Activated T-cell treated with anti-CD3 and anti-CD28 coated beads, Interleukin-2, amount 50 U/mL, for 4 hours (primary cell): ENCODE measurements at regions not wholly inside any gene's neighbourhood (a gene's known extent, or its start where the extent isn't known, plus 50 kb on each side); places are given as distances from the start of the nearest gene placed in this dataset.
A peak's percentile ranks its signal among the peaks of the same experiment; 100 is the strongest.

Experiments used
- ATAC-seq, 2 donors: fragments of 200-7000 bp; cut with Tn5 transposase; one replicate each; pipeline ENCODE4 v1.10.0; 2021
- DNase-seq: peaks from one replicate; pipeline ENCODE4 v3.0.0-alpha.2; 2020
- H3K27me3 Mint-ChIP-seq: one replicate; pipeline ENCODE4 v1.8.0; 2021; ENCODE audit warnings: low read depth, mixed read lengths
- H3K36me3 Mint-ChIP-seq: one replicate; pipeline ENCODE4 v1.8.0; 2022; ENCODE audit warnings: mixed read lengths; ENCODE audit not compliant: insufficient read depth
- H3K4me1 Mint-ChIP-seq: one replicate; pipeline ENCODE4 v1.8.0; 2021; ENCODE audit warnings: low read depth, mixed read lengths
- H3K4me3 Mint-ChIP-seq: one replicate; pipeline ENCODE4 v1.8.0; 2021; ENCODE audit warnings: mild to moderate bottlenecking, moderate library complexity, mixed read lengths
- H3K9me3 Mint-ChIP-seq: one replicate; pipeline ENCODE4 v1.8.0; 2021; ENCODE audit warnings: mixed read lengths

DNA sequence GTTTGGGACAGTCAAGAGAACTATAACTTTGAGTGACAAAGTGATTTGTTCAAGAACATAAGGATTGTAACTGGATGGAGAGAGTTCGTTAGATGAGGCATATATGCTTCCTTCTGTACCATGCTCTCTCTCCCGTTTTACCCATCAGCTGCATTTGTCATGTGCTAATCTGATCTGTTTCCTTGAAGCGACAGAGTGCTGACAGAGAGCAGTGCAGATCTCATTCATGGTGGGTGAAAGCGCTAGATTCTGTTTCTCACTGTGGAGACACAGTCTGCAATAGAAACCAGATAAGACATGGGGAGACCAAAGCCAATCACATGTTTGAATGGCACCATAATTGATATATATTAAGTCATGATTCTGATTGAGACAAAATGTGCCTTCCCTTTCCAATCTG, 456.6 kb upstream of the CELF4 start:
- H3K4me1 Mint-ChIP-seq: no peaks in the 10 kb centered on the region
- H3K4me3 Mint-ChIP-seq: no peak overlapping the region
- ATAC-seq (no peak), DNase-seq (no peak)
- no peaks in the 10 kb centered on the region for H3K27me3 Mint-ChIP-seq
- H3K36me3 Mint-ChIP-seq: no peaks in the 10 kb centered on the region
- H3K9me3 Mint-ChIP-seq: peaks cover 3% of the 10 kb centered on the region

DNA sequence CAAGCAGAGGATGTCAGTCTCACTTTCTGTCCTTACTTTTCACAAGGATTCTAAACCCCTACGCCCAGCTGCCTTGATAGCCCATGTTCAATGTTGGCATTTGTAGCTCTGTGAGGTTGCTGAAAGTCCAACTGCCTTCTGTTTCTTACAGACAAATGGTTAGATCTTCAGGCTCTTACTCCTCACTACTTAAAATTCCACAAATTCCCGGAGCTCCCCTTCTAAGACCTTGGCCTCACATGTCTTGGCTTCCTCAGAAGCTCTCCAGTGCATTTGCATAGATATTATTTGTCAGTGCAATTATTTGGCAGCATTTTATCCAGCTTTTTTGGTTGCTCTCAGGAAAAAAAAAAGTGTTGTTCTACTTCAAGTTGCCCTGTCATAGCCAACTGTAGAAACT, 453.7 kb upstream of the CELF4 start:
- H3K36me3 Mint-ChIP-seq: no peaks in the 10 kb centered on the region
- no peaks in the 10 kb centered on the region for H3K27me3 Mint-ChIP-seq
- no peak overlapping the region for H3K4me3 Mint-ChIP-seq
- no peak for DNase-seq
- H3K4me1 Mint-ChIP-seq: no peaks in the 10 kb centered on the region
- peaks cover 12% of the 10 kb centered on the region for H3K9me3 Mint-ChIP-seq
- no peak for ATAC-seq

DNA sequence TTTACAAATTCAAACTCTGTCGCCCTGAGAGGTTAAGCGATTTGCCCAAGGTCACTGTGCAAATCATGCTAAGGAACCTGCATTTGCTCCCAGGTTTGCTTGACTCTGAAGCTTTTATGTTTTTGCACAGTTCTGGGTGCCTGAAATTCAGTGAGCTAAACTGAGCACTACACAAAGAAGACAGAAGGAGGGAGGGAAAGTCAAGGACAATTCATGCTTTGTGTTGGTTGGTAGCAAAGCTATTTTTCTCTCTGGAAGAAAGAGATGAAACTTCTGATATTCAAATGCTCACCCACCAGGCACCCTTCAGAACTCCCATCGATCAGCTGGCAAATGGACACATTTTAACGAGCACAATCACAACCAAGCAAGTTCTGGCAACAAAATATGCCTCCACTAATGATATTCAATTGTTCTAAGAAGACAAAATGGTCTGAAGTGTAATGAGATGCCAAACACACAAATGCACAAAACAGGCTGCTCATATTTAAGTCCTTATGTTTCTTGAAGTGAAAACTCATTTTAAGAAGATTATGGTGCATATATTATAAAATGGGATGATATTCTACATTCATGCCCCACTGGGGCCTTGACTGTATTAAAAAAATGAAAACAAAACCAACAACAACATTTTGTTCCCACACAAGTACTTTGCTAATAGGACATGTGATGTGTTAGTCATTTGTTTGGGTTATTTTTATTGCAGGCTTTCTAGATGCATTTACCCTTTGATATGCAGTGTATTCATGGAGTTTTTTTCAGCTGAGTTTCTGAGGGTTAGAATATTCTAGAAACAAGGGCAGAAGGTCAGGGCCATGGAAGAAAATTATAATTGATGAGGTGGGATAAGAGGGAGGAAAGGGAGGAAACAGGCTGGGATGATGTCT, 445.6 kb upstream of the CELF4 start:
- ATAC-seq: no peak
- DNase-seq: no peak
- no peaks in the 10 kb centered on the region for H3K4me1 Mint-ChIP-seq
- H3K27me3 Mint-ChIP-seq: no peaks in the 10 kb centered on the region
- peaks cover 11% of the 10 kb centered on the region for H3K9me3 Mint-ChIP-seq
- H3K36me3 Mint-ChIP-seq: no peaks in the 10 kb centered on the region
- H3K4me3 Mint-ChIP-seq: no peak overlapping the region

DNA sequence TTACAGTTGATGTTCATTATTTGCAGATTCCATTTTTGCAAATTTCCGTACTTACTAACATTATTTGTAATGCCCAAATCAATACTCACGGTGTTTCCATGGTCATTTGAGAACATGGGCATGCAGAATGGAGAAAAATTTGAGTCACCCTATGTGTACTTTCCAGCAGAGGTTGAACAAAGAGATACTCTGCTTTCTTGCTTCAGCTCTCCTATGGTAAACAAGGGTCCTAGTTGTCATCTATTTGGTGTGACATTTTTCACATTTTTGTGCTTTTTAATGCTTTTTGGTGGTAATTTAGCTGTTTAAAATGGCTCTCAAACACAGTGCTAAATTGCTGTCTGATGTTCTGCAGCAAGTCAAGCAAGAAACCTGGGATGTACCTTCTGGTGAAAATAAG, 444.4 kb upstream of the CELF4 start:
- Mint-ChIP-seq H3K9me3 (peaks cover 3% of the 10 kb centered on the region), H3K27me3 (no peaks in the 10 kb centered on the region), H3K36me3 (no peaks in the 10 kb centered on the region), H3K4me3 (no peak overlapping the region), H3K4me1 (no peaks in the 10 kb centered on the region)
- DNase-seq (no peak), ATAC-seq (no peak)

DNA sequence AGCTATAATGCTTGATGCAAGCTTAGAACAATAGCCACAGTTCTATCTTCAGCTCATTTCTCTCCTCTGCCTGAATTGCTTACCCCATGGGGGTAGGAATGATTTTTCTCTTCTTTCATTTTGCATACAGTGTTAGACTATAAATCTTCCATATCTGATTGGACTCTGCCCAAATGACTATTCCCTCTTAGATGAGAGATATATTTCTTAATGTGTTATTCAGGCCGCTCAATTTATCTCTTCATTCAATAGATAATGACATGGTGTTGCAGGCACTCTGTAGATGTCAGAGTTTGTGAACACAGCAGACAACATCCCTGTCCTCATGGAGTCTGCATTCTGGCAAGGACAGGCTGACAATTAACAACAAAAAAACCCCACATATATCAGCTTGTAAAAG, 443.7 kb upstream of the CELF4 start:
- DNase-seq (no peak), ATAC-seq (no peak)
- H3K27me3 Mint-ChIP-seq: no peaks in the 10 kb centered on the region
- H3K4me3 Mint-ChIP-seq: no peak overlapping the region
- peaks cover 3% of the 10 kb centered on the region for H3K9me3 Mint-ChIP-seq
- H3K4me1 Mint-ChIP-seq: no peaks in the 10 kb centered on the region
- H3K36me3 Mint-ChIP-seq: no peaks in the 10 kb centered on the region

GRCh38 chr18:38007676-38008330, 442.2 kb upstream of the CELF4 start:
- Mint-ChIP-seq H3K27me3 (no peaks in the 10 kb centered on the region), H3K4me3 (no peak overlapping the region), H3K4me1 (no peaks in the 10 kb centered on the region), H3K9me3 (peaks cover 3% of the 10 kb centered on the region), H3K36me3 (no peaks in the 10 kb centered on the region)
- no peak for ATAC-seq
- no peak for DNase-seq

GRCh38 chr18:38007026-38007425, 441.4 kb upstream of the CELF4 start:
- Mint-ChIP-seq H3K4me1 (no peaks in the 10 kb centered on the region), H3K4me3 (no peak overlapping the region), H3K36me3 (no peaks in the 10 kb centered on the region), H3K27me3 (no peaks in the 10 kb centered on the region), H3K9me3 (peaks cover 3% of the 10 kb centered on the region)
- DNase-seq (no peak), ATAC-seq (no peak)

GRCh38 chr18:38006541-38006940, 440.9 kb upstream of the CELF4 start:
- Mint-ChIP-seq H3K4me1 (no peaks in the 10 kb centered on the region), H3K36me3 (no peaks in the 10 kb centered on the region), H3K4me3 (no peak overlapping the region), H3K9me3 (peaks cover 2% of the 10 kb centered on the region), H3K27me3 (no peaks in the 10 kb centered on the region)
- ATAC-seq: no peak
- no peak for DNase-seq

DNA sequence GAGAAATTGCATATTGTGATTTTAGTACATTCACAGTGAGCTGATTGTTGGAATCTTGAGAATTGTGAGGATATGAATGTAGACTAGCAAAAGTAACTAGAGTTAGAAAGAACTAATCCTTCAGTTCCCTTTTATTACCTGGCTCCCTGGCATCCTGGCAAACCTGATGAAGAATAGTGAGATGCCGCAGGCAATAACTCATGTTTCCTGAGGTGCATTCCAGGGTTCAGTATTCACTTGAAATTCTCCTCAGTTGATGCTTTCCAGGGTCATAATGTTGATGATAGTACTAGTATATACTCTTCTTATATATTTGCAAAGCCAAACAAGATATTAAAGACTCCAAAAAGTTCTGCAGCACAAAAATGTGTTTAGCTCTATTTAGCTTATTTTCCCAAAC, 432.1 kb upstream of the CELF4 start:
- H3K4me3 Mint-ChIP-seq: no peak overlapping the region
- DNase-seq: no peak
- ATAC-seq: no peak
- H3K27me3 Mint-ChIP-seq: no peaks in the 10 kb centered on the region
- H3K9me3 Mint-ChIP-seq: no peaks in the 10 kb centered on the region
- no peaks in the 10 kb centered on the region for H3K4me1 Mint-ChIP-seq
- no peaks in the 10 kb centered on the region for H3K36me3 Mint-ChIP-seq

GRCh38 chr18:37987901-37988300, 422.3 kb upstream of the CELF4 start:
- peaks cover 3% of the 10 kb centered on the region for H3K9me3 Mint-ChIP-seq
- H3K27me3 Mint-ChIP-seq: no peaks in the 10 kb centered on the region
- H3K36me3 Mint-ChIP-seq: no peaks in the 10 kb centered on the region
- no peak for DNase-seq
- ATAC-seq: no peak
- H3K4me3 Mint-ChIP-seq: no peak overlapping the region
- H3K4me1 Mint-ChIP-seq: no peaks in the 10 kb centered on the region

DNA sequence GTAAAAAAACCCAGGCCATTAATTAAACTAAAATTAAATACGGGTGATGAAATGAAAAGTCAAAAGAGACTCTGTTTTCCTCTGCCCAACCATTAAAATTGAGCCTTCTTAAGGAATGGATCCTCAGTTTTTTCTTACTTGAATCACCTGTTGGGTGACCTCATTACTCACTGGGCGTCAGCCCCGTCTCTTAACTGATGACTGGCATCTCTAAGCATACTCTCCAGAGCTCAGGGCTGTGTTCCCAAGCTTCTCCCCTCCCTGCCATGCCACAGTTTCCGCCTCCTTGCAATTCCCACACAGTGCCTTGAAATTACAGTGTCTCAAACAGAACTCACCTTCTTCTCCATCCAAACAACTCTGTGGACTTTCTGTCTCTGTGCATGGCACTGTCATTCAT, 421.1 kb upstream of the CELF4 start:
- Mint-ChIP-seq H3K4me1 (no peaks in the 10 kb centered on the region), H3K9me3 (peaks cover 3% of the 10 kb centered on the region), H3K27me3 (no peaks in the 10 kb centered on the region), H3K36me3 (no peaks in the 10 kb centered on the region), H3K4me3 (no peak overlapping the region)
- ATAC-seq: no peak
- no peak for DNase-seq

GRCh38 chr18:37985126-37985525, 419.5 kb upstream of the CELF4 start:
- no peaks in the 10 kb centered on the region for H3K4me1 Mint-ChIP-seq
- no peak overlapping the region for H3K4me3 Mint-ChIP-seq
- no peak for ATAC-seq
- no peak for DNase-seq
- H3K36me3 Mint-ChIP-seq: no peaks in the 10 kb centered on the region
- peaks cover 3% of the 10 kb centered on the region for H3K9me3 Mint-ChIP-seq
- no peaks in the 10 kb centered on the region for H3K27me3 Mint-ChIP-seq

DNA sequence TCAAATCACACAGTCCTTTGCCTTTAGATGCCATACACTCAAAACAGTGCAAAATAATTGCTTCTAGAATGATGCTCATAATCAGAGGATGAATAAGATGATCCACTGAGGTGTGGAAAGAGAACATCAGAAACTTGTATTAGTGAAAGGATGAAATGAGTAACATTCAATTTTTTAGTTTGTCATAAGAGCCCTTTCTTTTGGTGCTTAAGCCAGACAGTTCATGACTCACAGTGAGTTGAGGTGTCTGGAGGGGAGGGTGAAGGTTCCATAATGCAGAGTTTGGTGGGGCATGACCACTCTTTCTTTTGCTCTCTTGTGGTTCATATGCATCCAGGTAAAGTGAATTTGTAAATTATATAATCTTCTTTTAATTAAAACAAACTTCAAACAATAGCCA, 415.0 kb upstream of the CELF4 start:
- Mint-ChIP-seq H3K4me3 (no peak overlapping the region), H3K4me1 (no peaks in the 10 kb centered on the region), H3K27me3 (no peaks in the 10 kb centered on the region), H3K36me3 (no peaks in the 10 kb centered on the region), H3K9me3 (peaks cover 9% of the 10 kb centered on the region)
- ATAC-seq (peak in 1 of 2 donors; percentile 46), DNase-seq (no peak)

- DNase-seq: no peak
- Mint-ChIP-seq H3K4me1 (no peaks in the 10 kb centered on the region), H3K9me3 (peaks cover 17% of the 10 kb centered on the region), H3K4me3 (no peak overlapping the region), H3K27me3 (no peaks in the 10 kb centered on the region), H3K36me3 (no peaks in the 10 kb centered on the region)
- no peak for ATAC-seq
Observed at GRCh38 chr18:37975446-37975845, 409.8 kb upstream of the CELF4 start.

DNA sequence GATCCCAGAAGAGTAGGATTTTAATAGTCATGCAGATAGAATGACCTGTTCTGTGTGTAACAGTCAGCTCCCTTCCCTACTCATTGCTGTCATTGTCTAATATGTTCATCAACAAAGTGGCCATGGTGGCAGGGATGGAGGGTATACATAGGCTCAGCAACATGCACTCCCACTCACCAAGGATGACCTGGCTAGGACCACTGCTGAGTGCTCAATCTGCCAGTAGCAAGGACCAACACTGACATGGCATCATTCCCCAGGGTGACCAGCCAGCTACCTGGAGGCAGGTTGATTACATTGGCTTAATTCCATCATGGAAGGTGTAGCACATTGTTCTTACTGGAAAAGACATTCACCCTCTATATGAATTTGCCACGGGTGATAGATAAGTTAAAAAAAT, 401.7 kb upstream of the CELF4 start:
- no peak for ATAC-seq
- no peaks in the 10 kb centered on the region for H3K36me3 Mint-ChIP-seq
- H3K9me3 Mint-ChIP-seq: no peaks in the 10 kb centered on the region
- H3K4me1 Mint-ChIP-seq: no peaks in the 10 kb centered on the region
- no peaks in the 10 kb centered on the region for H3K27me3 Mint-ChIP-seq
- DNase-seq: no peak
- no peak overlapping the region for H3K4me3 Mint-ChIP-seq
